IPS-15b (cell line): ENCODE measurements at regions not wholly inside any gene's neighbourhood (a gene's known extent, or its start where the extent isn't known, plus 50 kb on each side); places are given as distances from the start of the nearest gene placed in this dataset.

Source experiments
- H3K27me3 ChIP-seq: one replicate; pipeline ENCODE4 v1.6.1; 2013; ENCODE audit warnings: low read length; ENCODE audit not compliant: control insufficient read depth, insufficient read depth
- H3K36me3 ChIP-seq: one replicate; pipeline ENCODE4 v1.6.1; 2013; ENCODE audit warnings: low read length; ENCODE audit not compliant: control insufficient read depth, insufficient read depth
- H3K4me1 ChIP-seq: one replicate; pipeline ENCODE4 v1.6.1; 2013; ENCODE audit warnings: mild to moderate bottlenecking, low read length; ENCODE audit not compliant: control insufficient read depth, insufficient read depth
- H3K4me3 ChIP-seq: one replicate; pipeline ENCODE4 v1.5.1; 2013; ENCODE audit warnings: low read depth, low read length
- H3K9ac ChIP-seq: one replicate; pipeline ENCODE4 v1.6.1; 2013; ENCODE audit warnings: low read depth, mild to moderate bottlenecking, low read length
- H3K9me3 ChIP-seq: one replicate; pipeline ENCODE4 v1.6.1; 2013; ENCODE audit warnings: mild to moderate bottlenecking, low read length; ENCODE audit not compliant: control insufficient read depth, insufficient read depth

DNA sequence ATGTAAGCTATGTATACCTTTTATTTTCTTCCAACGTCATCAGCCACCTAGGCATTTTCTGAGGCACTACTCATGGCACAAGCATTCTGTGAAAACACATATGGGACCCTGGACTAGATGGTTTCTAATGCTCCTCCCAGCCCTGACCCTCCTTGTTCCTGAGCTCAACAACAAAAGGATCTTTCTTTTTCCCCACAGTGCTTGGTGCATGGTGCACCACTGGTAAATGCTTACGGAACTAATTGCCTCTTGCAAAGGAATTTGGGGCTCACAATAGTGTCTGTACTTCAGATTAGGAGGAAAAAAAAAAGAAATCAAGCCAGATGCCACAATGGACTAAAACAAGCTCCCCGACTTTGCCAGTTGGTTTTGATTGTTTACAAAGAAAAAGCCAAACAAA is 390.5 kb downstream of the PLPP3 start:
- no peak overlapping the region for H3K9ac ChIP-seq
- no peak overlapping the region for H3K4me3 ChIP-seq

DNA sequence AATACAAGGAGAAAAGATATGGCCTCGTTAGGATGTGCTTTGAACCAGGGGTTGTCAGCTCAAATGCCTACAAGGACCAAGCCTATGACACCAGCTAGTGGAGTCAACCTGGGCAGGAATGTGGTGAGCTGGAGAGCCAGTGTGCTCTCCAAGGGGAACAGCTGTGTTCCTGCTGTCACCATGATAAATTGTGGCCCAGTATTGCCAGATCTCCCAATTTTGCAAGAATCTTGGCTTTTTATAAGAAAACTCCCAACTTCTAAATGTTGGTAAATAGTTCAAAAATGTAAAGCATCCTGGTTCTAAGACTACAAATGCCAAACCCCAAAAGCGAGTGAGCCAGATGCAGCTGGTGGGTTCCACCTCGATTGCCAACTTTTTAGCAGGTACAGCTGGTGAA is 391.1 kb downstream of the PLPP3 start:
- H3K9ac ChIP-seq, result no peak overlapping the region
- H3K4me1 ChIP-seq, result peaks cover 10% of the 10 kb centered on the region
- no peak overlapping the region for H3K4me3 ChIP-seq
- no peaks in the 10 kb centered on the region for H3K36me3 ChIP-seq
- no peaks in the 10 kb centered on the region for H3K27me3 ChIP-seq
- no peaks in the 10 kb centered on the region for H3K9me3 ChIP-seq

More for the DNA sequence above, 390.5 kb downstream of the PLPP3 start:
- H3K27me3 ChIP-seq, result no peaks in the 10 kb centered on the region
- H3K9me3 ChIP-seq, result no peaks in the 10 kb centered on the region
- H3K4me1 ChIP-seq, result peaks cover 10% of the 10 kb centered on the region
- no peaks in the 10 kb centered on the region for H3K36me3 ChIP-seq

DNA sequence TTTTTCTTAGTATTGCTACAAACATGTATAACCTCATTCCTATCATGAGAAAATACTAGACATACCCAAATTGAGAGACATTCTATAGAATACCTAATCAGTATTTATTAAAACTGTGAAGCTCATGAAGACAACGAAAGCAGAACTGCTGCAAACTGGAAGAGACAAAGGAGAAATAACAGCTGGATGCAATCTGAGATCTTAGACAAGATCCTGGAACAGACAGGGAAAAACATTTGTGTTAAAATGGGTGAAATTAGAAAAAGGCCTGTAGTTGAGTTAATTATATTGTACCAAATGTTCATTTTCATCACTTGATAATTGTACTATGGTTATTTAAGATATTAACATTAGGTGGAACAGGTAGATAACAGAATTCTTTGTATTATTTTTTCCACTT is 392.0 kb downstream of the PLPP3 start:
- no peaks in the 10 kb centered on the region for H3K9me3 ChIP-seq
- peaks cover 10% of the 10 kb centered on the region for H3K4me1 ChIP-seq

DNA sequence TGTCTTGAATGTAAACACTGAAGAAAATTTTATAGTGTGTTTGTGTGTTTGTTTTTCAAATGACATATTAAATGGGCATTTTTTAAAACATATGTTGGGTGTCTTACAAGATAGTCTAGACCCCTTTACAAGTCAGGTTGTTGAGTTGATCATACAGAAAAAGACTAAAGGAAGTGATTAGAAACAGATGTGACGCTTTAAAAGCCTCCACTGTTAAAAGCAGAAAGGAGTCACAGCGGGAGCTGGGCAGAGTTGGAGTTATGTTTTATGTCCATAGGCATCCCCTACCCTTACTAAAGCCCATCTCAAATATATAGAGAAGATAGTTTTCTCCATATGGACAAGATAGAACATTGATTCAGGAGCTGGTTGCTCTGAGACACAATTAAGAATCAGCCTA is 393.9 kb downstream of the PLPP3 start:
- Histone ChIP-seq H3K9me3 (no peaks in the 10 kb centered on the region), H3K27me3 (no peaks in the 10 kb centered on the region), H3K36me3 (no peaks in the 10 kb centered on the region), H3K4me3 (no peak overlapping the region), H3K9ac (no peak overlapping the region), H3K4me1 (peaks cover 20% of the 10 kb centered on the region)

More for the DNA sequence above, 392.0 kb downstream of the PLPP3 start:
- Histone ChIP-seq H3K4me3 (no peak overlapping the region), H3K36me3 (no peaks in the 10 kb centered on the region), H3K9ac (no peak overlapping the region), H3K27me3 (no peaks in the 10 kb centered on the region)

DNA sequence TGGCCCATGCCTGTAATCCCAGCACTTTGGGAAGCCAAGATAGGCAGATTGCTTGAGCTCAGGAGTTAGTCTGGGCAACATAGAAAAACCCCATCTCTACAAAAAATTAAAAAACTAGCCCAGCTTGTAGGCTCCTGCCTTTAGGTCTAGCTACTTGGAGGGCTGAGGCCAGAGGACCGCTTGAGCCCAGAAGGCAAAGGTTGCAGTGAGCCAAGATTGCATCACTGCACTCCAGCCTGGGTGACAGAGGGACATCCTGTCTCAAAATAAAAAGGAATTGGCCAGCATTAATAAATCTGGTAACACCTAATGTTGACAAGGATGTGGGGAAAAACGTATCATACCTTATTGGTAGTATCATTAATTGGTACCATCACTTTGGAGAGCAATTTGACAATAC is 396.2 kb downstream of the PLPP3 start:
- Histone ChIP-seq H3K27me3 (no peaks in the 10 kb centered on the region), H3K4me1 (peaks cover 10% of the 10 kb centered on the region), H3K9me3 (no peaks in the 10 kb centered on the region), H3K36me3 (no peaks in the 10 kb centered on the region), H3K9ac (no peak overlapping the region), H3K4me3 (no peak overlapping the region)

DNA sequence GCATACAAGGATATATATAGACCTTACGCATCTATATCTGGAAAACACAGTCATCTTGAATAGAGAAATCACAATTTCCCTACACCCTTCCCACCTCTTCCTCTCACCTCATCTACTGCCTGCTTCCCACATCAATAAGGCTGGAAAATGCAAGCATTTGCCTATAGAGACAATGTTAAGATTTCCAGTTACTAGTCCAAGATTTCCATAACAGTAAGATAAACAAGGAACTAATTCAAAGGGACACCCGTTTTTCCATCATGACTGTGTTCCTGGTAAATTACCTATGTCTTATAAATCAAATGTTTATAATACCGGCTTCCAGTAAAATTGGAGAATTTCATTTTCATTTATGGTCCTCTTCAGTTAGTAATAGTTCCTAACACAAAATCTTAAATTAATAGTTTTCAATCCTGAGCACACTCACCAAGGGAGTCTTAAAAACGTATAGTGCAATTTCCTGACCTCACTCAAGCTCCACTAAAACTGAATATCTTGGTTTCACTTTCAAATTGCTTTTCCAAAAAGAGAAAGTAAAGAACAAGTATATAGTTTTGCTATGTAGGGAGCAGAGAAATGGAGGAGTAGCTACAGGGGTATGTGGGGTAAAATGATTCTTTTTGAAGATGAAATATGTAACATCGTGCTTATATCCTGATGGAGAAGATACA is 398.7 kb downstream of the PLPP3 start:
- Histone ChIP-seq H3K4me1 (peaks cover 10% of the 10 kb centered on the region), H3K4me3 (no peak overlapping the region), H3K36me3 (no peaks in the 10 kb centered on the region), H3K9ac (no peak overlapping the region), H3K27me3 (no peaks in the 10 kb centered on the region), H3K9me3 (no peaks in the 10 kb centered on the region)

DNA sequence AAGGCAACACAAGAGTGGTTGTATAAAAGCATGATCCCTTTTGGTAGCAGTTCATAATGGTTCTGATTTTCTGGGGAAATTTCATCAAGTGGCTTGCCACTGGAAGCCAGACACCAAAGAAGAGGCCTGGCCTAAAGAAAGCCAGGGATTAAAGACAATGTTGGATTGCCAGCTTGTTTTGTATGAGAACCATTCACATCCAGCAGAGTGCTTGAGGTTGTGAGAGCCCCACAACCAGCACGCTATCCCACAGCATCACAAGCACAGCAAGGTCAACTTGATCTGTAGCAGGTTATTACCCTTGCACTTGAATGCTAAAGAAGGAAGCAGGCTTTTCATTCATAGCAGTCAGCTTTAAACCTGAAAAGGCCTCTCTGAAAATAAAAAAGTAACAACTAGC is 399.8 kb downstream of the PLPP3 start:
- Histone ChIP-seq H3K4me1 (peaks cover 10% of the 10 kb centered on the region), H3K4me3 (no peak overlapping the region), H3K27me3 (no peaks in the 10 kb centered on the region), H3K36me3 (no peaks in the 10 kb centered on the region), H3K9ac (no peak overlapping the region), H3K9me3 (no peaks in the 10 kb centered on the region)

DNA sequence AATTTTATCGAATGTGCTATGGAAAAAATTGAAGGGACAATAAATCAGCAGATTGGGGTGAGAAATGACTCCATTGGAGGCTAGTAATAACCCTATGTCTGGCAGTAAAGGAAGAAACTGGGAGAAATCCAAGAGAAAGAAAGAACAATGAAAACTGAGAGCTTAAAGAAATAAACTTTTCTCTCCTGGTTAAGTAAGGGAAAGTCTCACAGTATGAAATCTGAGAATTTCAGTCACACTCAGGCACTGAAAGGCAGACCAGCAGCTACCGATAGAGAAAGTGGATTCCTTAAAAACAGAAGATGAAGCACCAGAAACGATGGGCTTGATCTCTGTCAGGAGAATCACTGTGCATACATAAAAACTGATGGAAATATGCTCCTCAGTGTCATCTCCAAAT is 404.2 kb downstream of the PLPP3 start:
- no peak overlapping the region for H3K4me3 ChIP-seq
- H3K4me1 ChIP-seq, result no peaks in the 10 kb centered on the region
- H3K9me3 ChIP-seq, result no peaks in the 10 kb centered on the region
- H3K27me3 ChIP-seq, result no peaks in the 10 kb centered on the region
- no peaks in the 10 kb centered on the region for H3K36me3 ChIP-seq
- H3K9ac ChIP-seq, result no peak overlapping the region

DNA sequence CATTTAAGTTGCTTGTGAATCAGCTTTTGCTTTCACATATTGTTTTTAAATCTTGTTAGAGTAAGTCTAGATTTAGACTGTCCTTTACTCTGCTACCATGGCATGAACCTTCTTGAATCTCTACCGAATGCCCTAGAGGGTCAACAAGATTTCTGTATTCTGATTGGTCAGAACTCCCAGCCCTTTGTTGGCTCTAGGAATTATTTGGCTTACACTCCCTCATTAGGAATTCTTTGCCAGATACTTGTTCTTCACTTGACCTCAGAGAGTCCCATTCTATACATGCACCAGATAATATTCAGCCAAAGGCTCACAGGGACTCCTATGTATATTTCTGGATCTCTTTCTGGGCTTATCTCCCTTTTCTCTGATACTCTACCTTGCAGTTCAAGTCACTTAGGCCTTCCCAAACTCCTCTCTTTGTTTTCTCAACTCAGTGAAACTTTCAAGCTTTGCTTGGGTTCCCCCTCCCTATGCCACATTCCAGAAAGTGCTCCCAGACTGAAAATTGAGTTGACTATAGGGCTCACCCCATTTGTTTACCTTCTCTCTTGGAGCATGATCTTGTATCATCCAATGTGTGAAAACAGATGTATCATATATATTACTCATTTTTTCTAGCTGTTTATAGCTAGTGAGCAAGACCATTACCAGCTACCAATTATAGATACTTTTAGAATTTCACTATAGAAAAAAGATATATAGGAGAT is 405.0 kb downstream of the PLPP3 start:
- Histone ChIP-seq H3K9me3 (no peaks in the 10 kb centered on the region), H3K27me3 (no peaks in the 10 kb centered on the region), H3K4me1 (no peaks in the 10 kb centered on the region), H3K9ac (no peak overlapping the region), H3K4me3 (no peak overlapping the region), H3K36me3 (no peaks in the 10 kb centered on the region)

DNA sequence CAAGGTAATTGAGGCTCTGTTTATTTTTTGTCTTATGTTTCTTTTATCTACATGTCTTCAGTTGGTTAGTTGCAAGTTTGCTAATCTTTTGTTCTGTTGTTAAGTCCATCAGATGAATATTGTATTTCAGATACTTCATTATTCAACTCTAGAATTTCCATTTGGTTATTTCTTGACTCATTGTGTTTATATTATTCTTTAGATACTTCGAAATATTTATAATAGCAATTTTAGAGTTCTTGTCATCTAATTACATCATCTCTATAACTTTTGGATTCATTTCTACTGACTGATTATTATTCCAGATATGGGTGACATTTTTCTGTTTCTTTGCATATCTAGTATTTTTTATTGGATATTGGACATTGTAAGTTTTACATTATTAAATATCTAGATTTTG is 405.6 kb downstream of the PLPP3 start:
- Histone ChIP-seq H3K4me1 (no peaks in the 10 kb centered on the region), H3K9me3 (no peaks in the 10 kb centered on the region), H3K36me3 (no peaks in the 10 kb centered on the region), H3K27me3 (no peaks in the 10 kb centered on the region), H3K9ac (no peak overlapping the region), H3K4me3 (no peak overlapping the region)

DNA sequence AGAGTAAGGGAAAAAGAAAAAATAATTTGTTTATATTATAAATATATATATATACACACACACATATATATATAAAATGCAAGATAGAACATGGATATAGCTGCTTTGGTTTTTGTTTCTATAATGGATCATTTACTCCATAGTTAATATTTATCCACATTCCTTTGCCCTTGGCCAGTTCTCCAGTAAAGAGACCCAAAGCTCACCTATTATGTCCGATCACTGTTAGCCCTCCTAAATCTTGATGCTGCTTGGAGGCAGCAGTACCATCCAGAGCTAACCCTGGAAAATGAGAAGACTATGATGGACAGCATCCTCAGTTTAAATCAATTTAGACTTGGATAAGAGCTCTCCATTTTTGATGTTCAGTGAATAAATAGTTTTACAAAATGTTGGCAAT is 407.7 kb downstream of the PLPP3 start:
- no peaks in the 10 kb centered on the region for H3K36me3 ChIP-seq
- H3K9me3 ChIP-seq, result no peaks in the 10 kb centered on the region

DNA sequence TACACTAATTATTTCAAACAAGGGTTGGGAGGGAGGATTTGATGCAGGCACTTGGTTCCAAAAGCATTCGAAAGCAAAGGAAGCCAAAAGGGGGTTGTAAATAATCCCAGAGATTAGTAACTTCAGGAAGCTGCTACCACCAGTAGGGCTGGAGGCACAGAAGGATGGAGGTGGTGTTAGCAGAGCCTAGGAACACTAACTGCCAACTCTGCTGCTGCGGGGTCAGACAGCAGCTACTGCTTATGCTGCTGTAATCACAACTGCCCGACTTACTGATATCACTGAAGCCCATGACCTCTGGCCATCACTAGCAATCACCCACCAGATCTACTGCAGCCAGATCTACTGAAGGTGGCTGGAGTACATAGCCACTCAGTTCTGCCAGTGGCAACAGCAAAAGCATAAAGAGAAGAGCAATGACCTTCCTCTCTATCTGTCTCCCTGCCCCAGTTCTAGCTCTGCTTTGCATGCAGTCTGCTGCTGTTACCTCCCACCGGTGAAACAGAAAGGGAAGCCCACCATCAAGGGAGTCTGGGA is 408.5 kb downstream of the PLPP3 start:
- Histone ChIP-seq H3K27me3 (no peaks in the 10 kb centered on the region), H3K4me1 (peaks cover 8% of the 10 kb centered on the region), H3K9ac (no peak overlapping the region), H3K4me3 (no peak overlapping the region), H3K9me3 (no peaks in the 10 kb centered on the region), H3K36me3 (no peaks in the 10 kb centered on the region)

More for the DNA sequence above, 407.7 kb downstream of the PLPP3 start:
- Histone ChIP-seq H3K4me3 (no peak overlapping the region), H3K27me3 (no peaks in the 10 kb centered on the region), H3K4me1 (peaks cover 8% of the 10 kb centered on the region), H3K9ac (no peak overlapping the region)
